GM19463 (cell line): ENCODE measurements at regions not wholly inside any gene's neighbourhood (a gene's known extent, or its start where the extent isn't known, plus 50 kb on each side); places are given as distances from the start of the nearest gene placed in this dataset.

Experiments
- ATAC-seq: cut with Tn5 transposase; IDR thresholded peaks from one replicate; pipeline ENCODE4 v1.9.1; 2021; ENCODE audit warnings: mild to moderate bottlenecking, moderate library complexity; ENCODE audit not compliant: unreplicated experiment

- no peak for ATAC-seq
Measured at GRCh38 chr2:153197402-153198386, 280.9 kb downstream of the RPRM start.

DNA sequence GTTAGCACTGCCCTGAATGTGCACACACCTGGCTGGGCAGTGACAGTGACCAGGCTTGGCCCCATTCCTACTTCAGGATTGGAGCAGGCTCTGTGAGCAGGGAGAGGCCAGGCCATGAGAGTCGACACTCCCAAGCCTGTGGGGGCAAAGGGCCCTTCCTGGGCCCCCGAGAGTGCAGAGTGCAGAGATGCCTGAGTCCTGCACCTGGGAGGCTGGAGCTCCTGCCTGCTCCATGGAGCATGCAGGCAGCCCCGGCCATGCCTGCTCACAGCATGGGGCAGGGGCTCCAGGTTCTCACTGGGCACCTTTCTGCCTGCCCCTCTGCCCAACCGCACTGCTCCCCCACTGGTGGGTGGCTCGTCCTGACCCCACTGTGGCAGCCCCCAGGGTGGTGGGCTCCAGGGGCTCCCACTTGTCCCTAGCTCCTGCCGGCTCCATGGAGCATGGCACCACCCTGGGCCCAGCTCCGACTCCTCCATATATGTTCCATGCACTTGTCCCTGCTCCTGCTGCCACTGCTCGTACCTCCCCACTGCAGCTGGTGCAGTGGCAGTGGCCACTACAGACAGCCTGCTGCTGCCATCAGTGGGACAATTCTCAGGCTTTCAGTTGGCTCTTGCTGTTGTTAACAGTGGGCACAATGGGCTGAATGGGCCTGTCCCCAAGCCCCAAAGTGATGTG, 282.0 kb downstream of the RPRM start:
- ATAC-seq, result no peak

DNA sequence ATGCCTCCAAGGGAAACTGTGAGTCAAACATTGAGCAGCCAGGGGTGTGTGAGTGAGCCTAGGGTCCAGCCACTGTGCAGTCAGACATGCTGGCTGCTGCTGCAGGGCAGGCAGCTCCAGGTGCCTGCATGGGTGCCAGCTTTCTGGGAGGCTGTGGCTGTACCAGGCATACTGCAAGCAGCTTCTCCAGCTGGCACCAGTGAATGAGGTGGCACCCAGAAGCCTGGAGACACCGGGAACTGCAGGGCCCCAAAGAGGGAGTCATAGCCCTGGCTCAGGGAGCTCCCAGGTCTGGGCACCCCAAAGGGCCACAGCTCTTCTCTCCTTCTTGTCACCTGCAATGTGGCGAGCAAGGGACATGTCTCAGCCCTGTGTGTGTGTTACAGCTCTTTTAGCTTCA, 283.2 kb downstream of the RPRM start:
- ATAC-seq, result no peak

- no peak for ATAC-seq
Measured at GRCh38 chr2:153189091-153189888, 289.3 kb downstream of the RPRM start.

GRCh38 chr2:153179808-153180207, 298.8 kb downstream of the RPRM start:
- ATAC-seq, result no peak

- no peak for ATAC-seq
Measured at GRCh38 chr2:153169609-153170008, 309.0 kb downstream of the RPRM start.

DNA sequence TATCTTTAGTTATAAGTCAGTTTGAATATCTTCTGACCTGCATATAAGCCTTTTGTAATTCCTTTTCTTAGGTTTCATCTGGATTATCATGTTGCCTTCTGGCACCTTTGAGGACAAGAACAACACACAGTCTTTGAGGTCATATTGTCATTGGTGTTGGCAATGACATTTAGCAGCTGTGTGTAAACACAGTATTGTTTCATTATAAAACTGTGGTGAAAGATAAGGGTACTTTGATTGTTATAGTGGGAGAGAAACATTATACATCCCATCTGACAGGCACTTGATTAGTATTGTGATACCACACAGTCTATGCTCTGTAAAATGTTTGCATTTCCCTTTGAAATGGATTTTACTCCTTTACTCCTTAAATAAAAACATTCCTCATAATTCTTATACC, 313.5 kb downstream of the RPRM start:
- no peak for ATAC-seq

GRCh38 chr2:153163055-153163454, 315.5 kb downstream of the RPRM start:
- no peak for ATAC-seq

GRCh38 chr2:153156743-153157142, 321.8 kb downstream of the RPRM start:
- ATAC-seq, result no peak

GRCh38 chr2:153152036-153152435, 326.5 kb downstream of the RPRM start:
- ATAC-seq, result no peak

DNA sequence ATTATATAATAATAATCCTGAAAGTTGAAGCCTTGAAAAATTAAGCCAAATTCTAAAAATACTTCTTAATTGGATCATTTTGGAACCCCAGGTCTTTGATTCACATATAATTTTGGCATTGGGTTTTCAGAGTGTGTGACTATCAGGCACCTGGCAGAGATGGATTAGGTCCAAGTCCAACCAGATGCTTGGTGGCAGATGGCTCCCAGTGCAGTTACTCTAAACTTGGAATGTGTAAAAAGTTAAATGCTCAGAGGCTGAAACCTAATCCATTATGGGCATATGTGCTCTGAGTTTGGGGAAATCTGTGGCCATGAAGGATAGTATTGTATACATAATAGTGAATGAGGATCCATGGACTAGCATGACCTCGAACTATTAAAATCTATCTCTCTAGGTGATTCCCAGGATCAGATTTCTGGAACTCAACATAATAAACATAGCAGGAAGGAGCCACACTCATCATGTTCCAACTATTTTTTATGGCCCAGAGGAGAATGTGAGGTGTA, 333.0 kb downstream of the RPRM start:
- ATAC-seq, result no peak

- ATAC-seq, result no peak
Measured at GRCh38 chr2:153143540-153143939, 335.0 kb downstream of the RPRM start.

GRCh38 chr2:153140498-153140897, 338.1 kb downstream of the RPRM start:
- ATAC-seq, result no peak

- no peak for ATAC-seq
Measured at GRCh38 chr2:153138651-153139375, 339.7 kb downstream of the RPRM start.

- ATAC-seq, result no peak
Measured at GRCh38 chr2:153136216-153136615, 342.3 kb downstream of the RPRM start.

GRCh38 chr2:153134725-153135124, 343.8 kb downstream of the RPRM start:
- no peak for ATAC-seq

DNA sequence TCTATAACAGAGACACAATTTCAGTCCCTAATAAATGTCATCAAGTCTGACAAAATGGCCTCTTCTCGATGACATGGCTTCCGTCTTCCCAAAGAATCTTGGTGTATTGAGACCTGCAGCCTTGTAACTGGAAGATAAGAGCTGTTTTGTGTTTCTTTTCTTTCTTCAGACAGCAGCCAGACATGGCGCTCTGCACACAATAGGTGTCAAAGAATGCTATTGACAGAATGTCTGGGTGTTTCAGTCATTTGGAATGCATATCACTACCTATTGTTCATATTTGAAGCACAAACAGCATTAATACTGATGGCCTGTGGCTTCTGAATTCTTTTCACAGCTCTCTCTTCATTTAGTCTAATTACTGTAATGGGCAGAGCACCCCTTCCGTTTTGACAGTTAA, 344.8 kb downstream of the RPRM start:
- no peak for ATAC-seq

- ATAC-seq, result no peak
Measured at GRCh38 chr2:153132418-153132817, 346.1 kb downstream of the RPRM start.

GRCh38 chr2:153115141-153115540, 363.4 kb downstream of the RPRM start:
- ATAC-seq, result no peak

DNA sequence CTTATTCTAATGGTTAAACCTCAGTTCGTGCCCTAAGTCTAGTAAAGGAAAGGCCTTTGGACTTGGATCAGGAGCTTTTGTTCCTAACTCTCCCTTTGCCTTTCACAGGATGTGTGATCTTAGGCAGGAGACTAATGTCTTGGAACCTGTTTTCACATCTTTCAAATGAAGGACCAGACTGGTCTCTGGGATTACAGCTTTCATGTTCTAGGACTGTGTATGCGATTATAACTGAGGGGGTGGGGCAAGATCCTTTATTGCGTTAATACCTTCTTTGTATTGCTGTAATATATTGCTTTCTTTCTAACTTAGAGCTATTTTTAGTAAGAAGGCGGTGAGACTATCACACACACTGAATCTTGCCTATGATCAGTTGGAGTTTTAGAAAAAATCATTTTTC, 368.1 kb downstream of the RPRM start:
- ATAC-seq, result no peak
